Astrocyte (in vitro differentiated cells and primary cell): ENCODE measurements at regions not wholly inside any gene's neighbourhood (a gene's known extent, or its start where the extent isn't known, plus 50 kb on each side); places are given as distances from the start of the nearest gene placed in this dataset.
"Not testable (repeated sequence)": the region's sequence is repeated elsewhere in the genome, so short reads cannot be mapped to it uniquely, and the experiment has no call there.

Experiments
- DNase-seq: peaks from one replicate; pipeline ENCODE4 v3.0.0-alpha.2; 2010; ENCODE audit warnings: low read depth
- FAIRE-seq: peaks from 2 replicates; lab custom pipeline; 2011; peaks lifted over from hg19 to GRCh38; lab: Jason Lieb, UNC
- H2AFZ ChIP-seq: 2 replicates; pipeline ENCODE4 v1.6.0; 2012; ENCODE audit warnings: low read depth, low read length, inconsistent platforms
- H3K27ac ChIP-seq: 2 replicates; pipeline ENCODE4 v1.5.1; 2011; ENCODE audit warnings: low read depth, low read length, inconsistent platforms
- H3K27me3 ChIP-seq: 2 replicates; pipeline ENCODE4 v1.6.0; 2011; ENCODE audit warnings: low read length, inconsistent platforms; ENCODE audit not compliant: insufficient read depth
- H3K36me3 ChIP-seq: 2 replicates; pipeline ENCODE4 v1.5.1; 2011; ENCODE audit warnings: low read length, inconsistent platforms; ENCODE audit not compliant: insufficient read depth
- H3K4me1 ChIP-seq: 2 replicates; pipeline ENCODE4 v1.5.1; 2011; ENCODE audit warnings: low read length, inconsistent platforms; ENCODE audit not compliant: insufficient read depth
- H3K4me2 ChIP-seq: 2 replicates; pipeline ENCODE4 v1.6.0; 2012; ENCODE audit warnings: low read length, inconsistent platforms
- H3K4me3 ChIP-seq: 2 replicates; pipeline ENCODE4 v1.5.1; 2011; ENCODE audit warnings: low read depth, mild to moderate bottlenecking, low read length, inconsistent platforms; ENCODE audit not compliant: insufficient read depth
- H3K79me2 ChIP-seq: 2 replicates; pipeline ENCODE4 v1.6.0; 2012; ENCODE audit warnings: mild to moderate bottlenecking, low read length, inconsistent platforms; ENCODE audit not compliant: insufficient read depth
- H3K9ac ChIP-seq: 2 replicates; pipeline ENCODE4 v1.6.0; 2012; ENCODE audit warnings: mild to moderate bottlenecking, low read length, inconsistent platforms
- H3K9me3 ChIP-seq: 2 replicates; pipeline ENCODE4 v1.5.1; 2012; ENCODE audit warnings: low read depth, mild to moderate bottlenecking, low read length, inconsistent platforms; ENCODE audit not compliant: insufficient read depth
- H4K20me1 ChIP-seq: 2 replicates; pipeline ENCODE4 v1.6.0; 2012; ENCODE audit warnings: low read length, inconsistent platforms; ENCODE audit not compliant: insufficient read depth
- H3K27ac Mint-ChIP-seq: one replicate; pipeline ENCODE4 v1.8.0; 2021; ENCODE audit warnings: mild to moderate bottlenecking, mixed read lengths; ENCODE audit not compliant: unreplicated experiment
- H3K27me3 Mint-ChIP-seq: one replicate; pipeline ENCODE4 v1.8.0; 2021; ENCODE audit warnings: low read depth, mixed read lengths; ENCODE audit not compliant: unreplicated experiment
- H3K36me3 Mint-ChIP-seq: one replicate; pipeline ENCODE4 v1.8.0; 2021; ENCODE audit warnings: low read depth, mixed read lengths; ENCODE audit not compliant: unreplicated experiment
- H3K4me1 Mint-ChIP-seq: one replicate; pipeline ENCODE4 v1.8.0; 2021; ENCODE audit warnings: low read depth, mixed read lengths; ENCODE audit not compliant: unreplicated experiment
- H3K4me3 Mint-ChIP-seq: one replicate; pipeline ENCODE4 v1.8.0; 2021; ENCODE audit warnings: mild to moderate bottlenecking, moderate library complexity, mixed read lengths; ENCODE audit not compliant: unreplicated experiment
- H3K9me3 Mint-ChIP-seq: one replicate; pipeline ENCODE4 v1.8.0; 2021; ENCODE audit warnings: mild to moderate bottlenecking, mixed read lengths; ENCODE audit not compliant: unreplicated experiment
- CTCF ChIP-seq: IDR thresholded peaks from 2 replicates; pipeline ENCODE4 v1.5.1; 2011; ENCODE audit warnings: low read depth, mild to moderate bottlenecking, inconsistent platforms, low read length, moderate library complexity; ENCODE audit not compliant: insufficient read depth
- EZH2 ChIP-seq: IDR thresholded peaks from 2 replicates; pipeline ENCODE4 v1.6.1; 2012; ENCODE audit warnings: mild to moderate bottlenecking, low read length, inconsistent platforms; ENCODE audit not compliant: insufficient read depth

GRCh38 chr4:158958489-158959270 lies 144.2 kb upstream of the RAPGEF2 start:
- Histone ChIP-seq H3K9ac (no peak overlapping the region), H3K27ac (no peak overlapping the region), H4K20me1 (no peaks in the 10 kb centered on the region), H3K36me3 (no peaks in the 10 kb centered on the region), H3K4me1 (no peaks in the 10 kb centered on the region), H3K27me3 (no peaks in the 10 kb centered on the region), H3K79me2 (no peaks in the 10 kb centered on the region), H3K4me2 (no peak overlapping the region), H3K4me3 (no peak overlapping the region), H2AFZ (no peak overlapping the region), H3K9me3 (no peaks in the 10 kb centered on the region)
- no peak for TF ChIP-seq EZH2
- no peak for TF ChIP-seq CTCF
- FAIRE-seq (no peak), DNase-seq (no peak)
- Mint-ChIP-seq H3K27ac (no peak overlapping the region), H3K27me3 (no peaks in the 10 kb centered on the region), H3K4me1 (peaks cover 5% of the 10 kb centered on the region), H3K36me3 (no peaks in the 10 kb centered on the region), H3K9me3 (peaks cover 5% of the 10 kb centered on the region), H3K4me3 (no peak overlapping the region)

- H3K9me3 Mint-ChIP-seq: peaks cover 3% of the 10 kb centered on the region
- FAIRE-seq (peak; percentile 39), DNase-seq (no peak)
- Histone ChIP-seq H2AFZ (no peak overlapping the region), H3K36me3 (no peaks in the 10 kb centered on the region), H3K4me3 (no peak overlapping the region), H3K9ac (no peak overlapping the region), H3K27ac (no peak overlapping the region), H3K9me3 (no peaks in the 10 kb centered on the region), H3K4me2 (no peak overlapping the region), H3K27me3 (no peaks in the 10 kb centered on the region), H3K4me1 (no peaks in the 10 kb centered on the region), H4K20me1 (no peaks in the 10 kb centered on the region), H3K79me2 (no peaks in the 10 kb centered on the region)
- TF ChIP-seq EZH2: no peak
- TF ChIP-seq CTCF: no peak
- H3K27ac Mint-ChIP-seq: no peak overlapping the region
- H3K27me3 Mint-ChIP-seq: no peaks in the 10 kb centered on the region
- peaks cover 20% of the 10 kb centered on the region for H3K4me1 Mint-ChIP-seq
- no peak overlapping the region for H3K4me3 Mint-ChIP-seq
- H3K36me3 Mint-ChIP-seq: no peaks in the 10 kb centered on the region
These were observed 140.5 kb upstream of the RAPGEF2 start for GRCh38 chr4:158962393-158962792.

- H3K36me3 ChIP-seq, H3K9me3 Mint-ChIP-seq, H3K27ac ChIP-seq, H3K27ac Mint-ChIP-seq, H3K27me3 ChIP-seq, H3K4me3 Mint-ChIP-seq, H2AFZ ChIP-seq, H4K20me1 ChIP-seq, H3K36me3 Mint-ChIP-seq, DNase-seq, H3K4me1 ChIP-seq, FAIRE-seq, H3K9ac ChIP-seq, H3K27me3 Mint-ChIP-seq, H3K9me3 ChIP-seq, H3K79me2 ChIP-seq, H3K4me3 ChIP-seq, H3K4me2 ChIP-seq: not testable (repeated sequence)
- H3K4me1 Mint-ChIP-seq: peaks cover 20% of the 10 kb centered on the region
These were observed 139.6 kb upstream of the RAPGEF2 start for GRCh38 chr4:158963282-158963681.
